22Rv1 (cell line): ENCODE measurements at regions not wholly inside any gene's neighbourhood (a gene's known extent, or its start where the extent isn't known, plus 50 kb on each side); places are given as distances from the start of the nearest gene placed in this dataset.

Experiments used
- CTCF ChIP-seq: fragments of 450-650 bp; IDR thresholded peaks from 2 replicates; pipeline ENCODE4 v1.5.1; 2017; ENCODE audit warnings: mild to moderate bottlenecking
- ZFX ChIP-seq: fragments of 450-650 bp; IDR thresholded peaks from 2 replicates; pipeline ENCODE4 v1.6.1; 2017; ENCODE audit warnings: antibody characterized with exemption, borderline replicate concordance

- TF ChIP-seq CTCF (no peak), ZFX (no peak)
Observed at GRCh38 chr2:221710744-221711143, 138.6 kb upstream of the EPHA4 start.
